Prostate gland (tissue), 2 donors: ENCODE measurements at regions not wholly inside any gene's neighbourhood (a gene's known extent, or its start where the extent isn't known, plus 50 kb on each side); places are given as distances from the start of the nearest gene placed in this dataset.

Source experiments
- POLR2A ChIP-seq: fragments of 450-650 bp; IDR thresholded peaks from one replicate; pipeline ENCODE4 v1.6.1; 2016; ENCODE audit warnings: antibody characterized with exemption, mild to moderate bottlenecking
- POLR2AphosphoS5 ChIP-seq: sonication (generic); formaldehyde crosslinking; IDR thresholded peaks from one replicate; pipeline ENCODE4 v1.6.1; 2017; ENCODE audit warnings: antibody characterized with exemption
- TF ChIP-seq, protein P1 (sequence below), 4 experiments: fragments of 200-600 bp in 2 of 4; fragments of 450-650 bp in 2 of 4; sonication (generic) in 2 of 4; IDR thresholded peaks; 1 replicate in 3 of 4; 2 replicates in 1 of 4; pipeline ENCODE4 v1.5.1; 2016 to 2019; ENCODE audit warnings: antibody characterized with exemption in 4 of 4, mild to moderate bottlenecking in 2 of 4, moderate library complexity in 2 of 4

DNA sequence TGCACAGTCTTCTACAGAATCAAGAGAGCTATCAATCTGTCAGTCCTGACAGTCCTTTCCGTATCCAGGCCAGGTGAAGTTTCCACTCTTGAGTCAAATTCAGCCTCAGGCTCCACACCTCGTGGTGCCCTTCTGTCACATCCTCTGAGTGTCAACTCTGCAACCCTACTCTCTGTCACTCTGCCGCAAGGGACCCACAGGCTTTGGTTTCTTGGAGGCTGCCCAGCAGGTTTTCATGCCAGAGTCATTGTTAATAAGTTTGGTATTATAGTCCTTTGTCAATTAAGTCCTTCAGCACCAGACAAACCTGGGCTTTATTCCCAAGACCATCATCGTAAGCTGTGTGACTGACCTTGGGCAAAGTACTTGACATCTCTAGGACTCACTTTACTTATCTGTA, 83.4 kb upstream of the KLHL13 start:
- TF ChIP-seq POLR2A (no peak), POLR2AphosphoS5 (no peak)
- TF ChIP-seq, protein P1, sequence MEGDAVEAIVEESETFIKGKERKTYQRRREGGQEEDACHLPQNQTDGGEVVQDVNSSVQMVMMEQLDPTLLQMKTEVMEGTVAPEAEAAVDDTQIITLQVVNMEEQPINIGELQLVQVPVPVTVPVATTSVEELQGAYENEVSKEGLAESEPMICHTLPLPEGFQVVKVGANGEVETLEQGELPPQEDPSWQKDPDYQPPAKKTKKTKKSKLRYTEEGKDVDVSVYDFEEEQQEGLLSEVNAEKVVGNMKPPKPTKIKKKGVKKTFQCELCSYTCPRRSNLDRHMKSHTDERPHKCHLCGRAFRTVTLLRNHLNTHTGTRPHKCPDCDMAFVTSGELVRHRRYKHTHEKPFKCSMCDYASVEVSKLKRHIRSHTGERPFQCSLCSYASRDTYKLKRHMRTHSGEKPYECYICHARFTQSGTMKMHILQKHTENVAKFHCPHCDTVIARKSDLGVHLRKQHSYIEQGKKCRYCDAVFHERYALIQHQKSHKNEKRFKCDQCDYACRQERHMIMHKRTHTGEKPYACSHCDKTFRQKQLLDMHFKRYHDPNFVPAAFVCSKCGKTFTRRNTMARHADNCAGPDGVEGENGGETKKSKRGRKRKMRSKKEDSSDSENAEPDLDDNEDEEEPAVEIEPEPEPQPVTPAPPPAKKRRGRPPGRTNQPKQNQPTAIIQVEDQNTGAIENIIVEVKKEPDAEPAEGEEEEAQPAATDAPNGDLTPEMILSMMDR (IDR thresholded peaks at IDR 0.05): no peak
